ENCODE measurements at regions not wholly inside any gene's neighbourhood (a gene's known extent, or its start where the extent isn't known, plus 50 kb on each side); places are given as distances from the start of the nearest gene placed in this dataset.

GRCh38 chr5:173785400-173785799 is 102.7 kb upstream of the CPEB4 start:
- DNase-seq (no peak), ATAC-seq (no peak)
- TF ChIP-seq CTCF (IDR thresholded peaks at IDR 0.05) (no peak), POLR2A (IDR thresholded peaks at IDR 0.05) (no peak)
- H3K27ac ChIP-seq, result no peak overlapping the region
- no peaks in the 10 kb centered on the region for H3K27me3 ChIP-seq
- no peaks in the 10 kb centered on the region for H3K9me3 ChIP-seq
- no peak overlapping the region for H3K4me3 ChIP-seq
- 29 to 60% (median 54%) methylated on average over 4 of the region's 4 CpGs for WGBS, 4 donors
- peaks cover 0 to 49% (median 9%) of the 10 kb centered on the region in 12 donors for H3K4me1 ChIP-seq
- intact Hi-C loops (cut with DNase I), result no loop called here
- no peaks in the 10 kb centered on the region for H3K36me3 ChIP-seq

GRCh38 chr5:173785866-173786265 is 102.3 kb upstream of the CPEB4 start:
- 82 to 94% (median 89%) methylated on average over 3 of the region's 3 CpGs for WGBS, 4 donors
- no peak for TF ChIP-seq POLR2A (IDR thresholded peaks at IDR 0.05)
- no peak for TF ChIP-seq CTCF (IDR thresholded peaks at IDR 0.05)
- H3K4me3 ChIP-seq, result no peak overlapping the region
- no peak for DNase-seq
- intact Hi-C loops (cut with DNase I), result no loop called here
- no peaks in the 10 kb centered on the region for H3K36me3 ChIP-seq
- no peaks in the 10 kb centered on the region for H3K27me3 ChIP-seq
- no peak overlapping the region for H3K27ac ChIP-seq
- no peaks in the 10 kb centered on the region for H3K9me3 ChIP-seq
- ATAC-seq, result no peak
- H3K4me1 ChIP-seq, result peaks cover 0 to 44% (median 9%) of the 10 kb centered on the region in 12 donors

GRCh38 chr5:173786286-173787187 is 101.6 kb upstream of the CPEB4 start:
- H3K9me3 ChIP-seq, result no peaks in the 10 kb centered on the region
- H3K36me3 ChIP-seq, result no peaks in the 10 kb centered on the region
- ATAC-seq (no peak), DNase-seq (no peak)
- H3K27ac ChIP-seq, result no peak overlapping the region
- 75 to 88% (median 80%) methylated on average over 10 of the region's 10 CpGs for WGBS, 4 donors
- TF ChIP-seq POLR2A (IDR thresholded peaks at IDR 0.05) (no peak), CTCF (IDR thresholded peaks at IDR 0.05) (peak in 1 of 12 donors; percentile 14)
- intact Hi-C loops (cut with DNase I), result no loop called here
- H3K27me3 ChIP-seq, result no peaks in the 10 kb centered on the region
- no peak overlapping the region for H3K4me3 ChIP-seq
- peaks cover 0 to 37% (median 8%) of the 10 kb centered on the region in 12 donors for H3K4me1 ChIP-seq

- 60 to 76% (median 68%) methylated on average over 10 to 11 of the region's 11 CpGs for WGBS, 4 donors
- Histone ChIP-seq H3K36me3 (no peaks in the 10 kb centered on the region), H3K4me3 (no peak overlapping the region), H3K9me3 (no peaks in the 10 kb centered on the region), H3K27ac (no peak overlapping the region), H3K27me3 (no peaks in the 10 kb centered on the region), H3K4me1 (peaks cover 0 to 19% (median 1%) of the 10 kb centered on the region in 12 donors)
- intact Hi-C loops (cut with DNase I), result no loop called here
- DNase-seq (no peak), ATAC-seq (peak in 1 of 4 donors; percentile 30)
- TF ChIP-seq POLR2A (IDR thresholded peaks at IDR 0.05) (no peak), CTCF (IDR thresholded peaks at IDR 0.05) (no peak)
Observed at GRCh38 chr5:173789031-173789920, 98.9 kb upstream of the CPEB4 start.

All from heart left ventricle (tissue), 16 donors.